GM23338 (cell line): ENCODE measurements at regions not wholly inside any gene's neighbourhood (a gene's known extent, or its start where the extent isn't known, plus 50 kb on each side); places are given as distances from the start of the nearest gene placed in this dataset.
A peak's percentile ranks its signal among the peaks of the same experiment; 100 is the strongest.

Experiments used
- ATAC-seq: fragments of 200-7000 bp; cut with Tn5 transposase; 3 replicates; pipeline ENCODE4 v1.9.1; 2020
- DNase-seq: peaks from one replicate; pipeline ENCODE4 v3.0.0-alpha.2; 2015; ENCODE audit warnings: low spot score
- H2AFZ ChIP-seq: fragments of 200-600 bp; sonication (generic); 2 replicates; pipeline ENCODE4 v1.8.0; 2016; ENCODE audit warnings: antibody characterized with exemption, mild to moderate bottlenecking, moderate library complexity
- H3F3A ChIP-seq: fragments of 200-600 bp; sonication (generic); replicated peaks from 2 replicates; pipeline ENCODE4 v1.8.0; 2017; ENCODE audit warnings: antibody characterized with exemption, mixed run types, low read depth
- H3K27ac ChIP-seq: fragments of 200-600 bp; sonication (generic); 2 replicates; pipeline ENCODE4 v1.6.1; 2016; ENCODE audit warnings: low read depth
- H3K27me3 ChIP-seq: fragments of 200-600 bp; sonication (generic); 2 replicates; pipeline ENCODE4 v1.8.0; 2016; ENCODE audit warnings: mild to moderate bottlenecking, mixed run types, moderate library complexity; ENCODE audit not compliant: insufficient read depth
- H3K36me3 ChIP-seq: fragments of 200-600 bp; sonication (generic); 2 replicates; pipeline ENCODE4 v1.8.0; 2016; ENCODE audit warnings: mild to moderate bottlenecking; ENCODE audit not compliant: insufficient read depth
- H3K4me1 ChIP-seq: fragments of 200-600 bp; sonication (generic); 2 replicates; pipeline ENCODE4 v1.8.0; 2016; ENCODE audit warnings: mild to moderate bottlenecking, moderate library complexity; ENCODE audit not compliant: insufficient read depth
- H3K4me2 ChIP-seq: fragments of 200-600 bp; sonication (generic); 2 replicates; pipeline ENCODE4 v1.7.1; 2017; ENCODE audit warnings: mixed run types
- H3K4me3 ChIP-seq: fragments of 200-600 bp; sonication (generic); 2 replicates; pipeline ENCODE4 v1.6.1; 2016; ENCODE audit warnings: mixed run types
- H3K79me2 ChIP-seq: fragments of 200-600 bp; sonication (generic); replicated peaks from 2 replicates; pipeline ENCODE4 v1.8.0; 2017; ENCODE audit warnings: mild to moderate bottlenecking; ENCODE audit not compliant: insufficient read depth
- H3K9me2 ChIP-seq: fragments of 200-600 bp; sonication (generic); 2 replicates; pipeline ENCODE4 v1.8.0; 2017; ENCODE audit not compliant: insufficient read depth
- H4K20me1 ChIP-seq: fragments of 200-600 bp; sonication (generic); replicated peaks from 2 replicates; pipeline ENCODE4 v1.8.0; 2017; ENCODE audit warnings: mild to moderate bottlenecking; ENCODE audit not compliant: insufficient read depth
- H3K27ac Mint-ChIP-seq: 2 replicates; pipeline ENCODE4 v1.8.0; 2020; ENCODE audit warnings: inconsistent platforms, mild to moderate bottlenecking, moderate library complexity, mixed read lengths
- H3K27me3 Mint-ChIP-seq: 3 replicates; pipeline ENCODE4 v1.8.0; 2022; ENCODE audit warnings: low read depth, mild to moderate bottlenecking, moderate library complexity, mixed read lengths, inconsistent platforms; ENCODE audit not compliant: insufficient read depth, poor library complexity
- H3K36me3 Mint-ChIP-seq: 3 replicates; pipeline ENCODE4 v1.8.0; 2021; ENCODE audit warnings: low read depth, mild to moderate bottlenecking, inconsistent platforms, moderate library complexity, mixed read lengths
- H3K4me1 Mint-ChIP-seq: 3 replicates; pipeline ENCODE4 v1.8.0; 2020; ENCODE audit warnings: mild to moderate bottlenecking, inconsistent platforms, mixed read lengths
- H3K4me3 Mint-ChIP-seq: 3 replicates; pipeline ENCODE4 v1.8.0; 2021; ENCODE audit warnings: moderate library complexity, mild to moderate bottlenecking, inconsistent platforms, mixed read lengths
- H3K9me3 Mint-ChIP-seq: 3 replicates; pipeline ENCODE4 v1.8.0; 2020; ENCODE audit warnings: moderate library complexity, mild to moderate bottlenecking, inconsistent platforms, mixed read lengths
- CREB1 ChIP-seq: fragments of 250-450 bp; sonication (Bioruptor Pico); IDR thresholded peaks from 2 replicates; pipeline ENCODE4 v1.5.0; 2020; ENCODE audit warnings: low read depth, mild to moderate bottlenecking, moderate library complexity
- CTCF ChIP-seq, 2 experiments: fragments of 200-600 bp in 1 of 2; sonication (generic) in 1 of 2; conservative IDR thresholded peaks; 2 replicates each; pipeline versions ENCODE4 v1.5.1 to v1.6.1; 2016 to 2017; ENCODE audit warnings: antibody characterized with exemption in 2 of 2, low read depth in 2 of 2, mild to moderate bottlenecking in 2 of 2, moderate library complexity in 1 of 2
- ETS1 ChIP-seq: IDR thresholded peaks from 2 replicates; pipeline ENCODE4 v1.6.1; 2016; ENCODE audit warnings: antibody characterized with exemption
- EZH2 ChIP-seq: fragments of 200-600 bp; sonication (generic); IDR thresholded peaks from one replicate; pipeline ENCODE4 v1.8.0; 2017; ENCODE audit warnings: antibody characterized with exemption, mild to moderate bottlenecking, low read depth; ENCODE audit not compliant: unreplicated experiment
- EZH2phosphoT487 ChIP-seq: fragments of 200-600 bp; sonication (generic); IDR thresholded peaks from one replicate; pipeline ENCODE4 v1.8.1; 2018; ENCODE audit warnings: antibody characterized with exemption; ENCODE audit not compliant: unreplicated experiment
- JUNB ChIP-seq: IDR thresholded peaks from one replicate; pipeline ENCODE4 v1.6.1; 2016; ENCODE audit warnings: antibody characterized with exemption; ENCODE audit not compliant: unreplicated experiment
- NANOG ChIP-seq: IDR thresholded peaks from 2 replicates; pipeline ENCODE4 v1.6.1; 2016; ENCODE audit warnings: antibody characterized with exemption, borderline replicate concordance
- POLR2AphosphoS5 ChIP-seq: IDR thresholded peaks from 2 replicates; pipeline ENCODE4 v1.6.1; 2016; ENCODE audit warnings: antibody characterized with exemption, low read depth
- STAT1 ChIP-seq: IDR thresholded peaks from one replicate; pipeline ENCODE4 v1.6.1; 2016; ENCODE audit warnings: antibody characterized with exemption; ENCODE audit not compliant: unreplicated experiment
- ZNF114 ChIP-seq: fragments of 250-450 bp; sonication (Bioruptor Pico); IDR thresholded peaks from 2 replicates; pipeline ENCODE4 v1.5.0; 2020; ENCODE audit warnings: mild to moderate bottlenecking, moderate library complexity
- TF ChIP-seq, protein P1 (sequence below): IDR thresholded peaks from one replicate; pipeline ENCODE4 v1.6.1; 2018; ENCODE audit warnings: antibody characterized with exemption; ENCODE audit not compliant: unreplicated experiment

GRCh38 chr9:79977510-79978197 lies 405.9 kb downstream of the TLE4 start:
- H3K27ac Mint-ChIP-seq: no peak overlapping the region

GRCh38 chr9:79977074-79977435 lies 405.3 kb downstream of the TLE4 start:
- Histone ChIP-seq H3K9me2 (peaks cover 21% of the 10 kb centered on the region; the same call in 1 of the 2 replicates), H3K4me3 (no peak overlapping the region), H3K27ac (no peak overlapping the region), H4K20me1 (no peaks in the 10 kb centered on the region), H3F3A (no peaks in the 10 kb centered on the region), H3K4me1 (peaks cover 11% of the 10 kb centered on the region), H2AFZ (peak overlapping the region; percentile 76; the same call in 1 of the 2 replicates), H3K4me2 (no peak overlapping the region), H3K79me2 (no peaks in the 10 kb centered on the region), H3K27me3 (no peaks in the 10 kb centered on the region), H3K36me3 (no peaks in the 10 kb centered on the region)
- Mint-ChIP-seq H3K36me3 (no peaks in the 10 kb centered on the region), H3K27ac (no peak overlapping the region), H3K27me3 (peaks cover 6% of the 10 kb centered on the region), H3K9me3 (no peaks in the 10 kb centered on the region; the same call in 2 of the 3 replicates), H3K4me1 (peaks cover 18% of the 10 kb centered on the region), H3K4me3 (no peak overlapping the region)
- ATAC-seq (no peak), DNase-seq (no peak)
- TF ChIP-seq JUNB (no peak), CREB1 (CRISPR knock-in tag) (no peak), STAT1 (no peak), ZNF114 (CRISPR knock-in tag) (no peak), CTCF (conservative IDR thresholded peaks at IDR 0.05; ENCODE audit: low read depth in 2 of 2) (no peak), NANOG (no peak), EZH2phosphoT487 (no peak), ETS1 (no peak), POLR2AphosphoS5 (no peak), EZH2 (no peak)
- TF ChIP-seq, protein P1, sequence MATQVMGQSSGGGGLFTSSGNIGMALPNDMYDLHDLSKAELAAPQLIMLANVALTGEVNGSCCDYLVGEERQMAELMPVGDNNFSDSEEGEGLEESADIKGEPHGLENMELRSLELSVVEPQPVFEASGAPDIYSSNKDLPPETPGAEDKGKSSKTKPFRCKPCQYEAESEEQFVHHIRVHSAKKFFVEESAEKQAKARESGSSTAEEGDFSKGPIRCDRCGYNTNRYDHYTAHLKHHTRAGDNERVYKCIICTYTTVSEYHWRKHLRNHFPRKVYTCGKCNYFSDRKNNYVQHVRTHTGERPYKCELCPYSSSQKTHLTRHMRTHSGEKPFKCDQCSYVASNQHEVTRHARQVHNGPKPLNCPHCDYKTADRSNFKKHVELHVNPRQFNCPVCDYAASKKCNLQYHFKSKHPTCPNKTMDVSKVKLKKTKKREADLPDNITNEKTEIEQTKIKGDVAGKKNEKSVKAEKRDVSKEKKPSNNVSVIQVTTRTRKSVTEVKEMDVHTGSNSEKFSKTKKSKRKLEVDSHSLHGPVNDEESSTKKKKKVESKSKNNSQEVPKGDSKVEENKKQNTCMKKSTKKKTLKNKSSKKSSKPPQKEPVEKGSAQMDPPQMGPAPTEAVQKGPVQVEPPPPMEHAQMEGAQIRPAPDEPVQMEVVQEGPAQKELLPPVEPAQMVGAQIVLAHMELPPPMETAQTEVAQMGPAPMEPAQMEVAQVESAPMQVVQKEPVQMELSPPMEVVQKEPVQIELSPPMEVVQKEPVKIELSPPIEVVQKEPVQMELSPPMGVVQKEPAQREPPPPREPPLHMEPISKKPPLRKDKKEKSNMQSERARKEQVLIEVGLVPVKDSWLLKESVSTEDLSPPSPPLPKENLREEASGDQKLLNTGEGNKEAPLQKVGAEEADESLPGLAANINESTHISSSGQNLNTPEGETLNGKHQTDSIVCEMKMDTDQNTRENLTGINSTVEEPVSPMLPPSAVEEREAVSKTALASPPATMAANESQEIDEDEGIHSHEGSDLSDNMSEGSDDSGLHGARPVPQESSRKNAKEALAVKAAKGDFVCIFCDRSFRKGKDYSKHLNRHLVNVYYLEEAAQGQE: no peak

More at GRCh38 chr9:79977510-79978197, 405.9 kb downstream of the TLE4 start:
- Histone ChIP-seq H3K4me2 (no peak overlapping the region), H3K4me1 (peaks cover 11% of the 10 kb centered on the region), H3K27me3 (no peaks in the 10 kb centered on the region), H2AFZ (peak overlapping the region; percentile 76; the same call in 1 of the 2 replicates), H4K20me1 (no peaks in the 10 kb centered on the region), H3K4me3 (no peak overlapping the region), H3K27ac (no peak overlapping the region), H3K36me3 (no peaks in the 10 kb centered on the region), H3K9me2 (peaks cover 21% of the 10 kb centered on the region; the same call in 1 of the 2 replicates), H3K79me2 (no peaks in the 10 kb centered on the region), H3F3A (no peaks in the 10 kb centered on the region)
- DNase-seq: no peak
- no peak overlapping the region for H3K4me3 Mint-ChIP-seq
- ATAC-seq: no peak
- no peaks in the 10 kb centered on the region; the same call in 2 of the 3 replicates for H3K9me3 Mint-ChIP-seq
- no peaks in the 10 kb centered on the region for H3K36me3 Mint-ChIP-seq
- TF ChIP-seq CTCF (conservative IDR thresholded peaks at IDR 0.05; ENCODE audit: low read depth in 2 of 2): no peak
- TF ChIP-seq EZH2phosphoT487: no peak
- no peak for TF ChIP-seq STAT1
- no peak for TF ChIP-seq ZNF114 (CRISPR knock-in tag)
- no peak for TF ChIP-seq POLR2AphosphoS5
- no peak for TF ChIP-seq EZH2
- no peak for TF ChIP-seq JUNB
- peaks cover 18% of the 10 kb centered on the region for H3K4me1 Mint-ChIP-seq
- peaks cover 6% of the 10 kb centered on the region for H3K27me3 Mint-ChIP-seq
